Thyroid gland (tissue), 4 donors: ENCODE measurements at regions not wholly inside any gene's neighbourhood (a gene's known extent, or its start where the extent isn't known, plus 50 kb on each side); places are given as distances from the start of the nearest gene placed in this dataset.
"Not testable (repeated sequence)": the region's sequence is repeated elsewhere in the genome, so short reads cannot be mapped to it uniquely, and the experiment has no call there.

Experiments used
- DNase-seq, 2 donors: peaks; one replicate each; pipeline ENCODE4 v3.0.0-alpha.2; 2019
- H3K27ac ChIP-seq, 3 donors: fragments of 200-600 bp; sonication (generic); 1 replicate in 2 of 3; 2 replicates in 1 of 3; pipeline ENCODE4 v1.5.1; 2016 to 2019; ENCODE audit warnings: mild to moderate bottlenecking in 1 of 3, moderate library complexity in 1 of 3
- H3K27me3 ChIP-seq: fragments of 200-600 bp; sonication (generic); one replicate; pipeline ENCODE4 v1.5.1; 2019
- H3K36me3 ChIP-seq, 2 donors: fragments of 200-600 bp; sonication (generic); one replicate each; pipeline ENCODE4 v1.5.1; 2016 to 2019
- H3K4me1 ChIP-seq, 2 donors: fragments of 200-600 bp; sonication (generic); one replicate each; pipeline ENCODE4 v1.5.1; 2017 to 2019
- H3K4me3 ChIP-seq, 3 donors: fragments of 200-600 bp; sonication (generic); replicated peaks in 1 of 3; 1 replicate in 2 of 3; 2 replicates in 1 of 3; pipeline ENCODE4 v1.5.1; 2016; ENCODE audit warnings: mild to moderate bottlenecking in 1 of 3
- H3K9me3 ChIP-seq: fragments of 200-600 bp; sonication (generic); one replicate; pipeline ENCODE4 v1.5.1; 2017
- CTCF ChIP-seq, 6 experiments: fragments of 200-600 bp in 3 of 6; fragments of 450-650 bp in 3 of 6; sonication (generic) in 3 of 6; IDR thresholded peaks; one replicate each; pipeline ENCODE4 v1.5.1; 2016 to 2019; ENCODE audit warnings: antibody characterized with exemption in 6 of 6, mild to moderate bottlenecking in 2 of 6, inconsistent platforms in 1 of 6, moderate library complexity in 1 of 6
- POLR2A ChIP-seq, 2 donors: fragments of 450-650 bp; IDR thresholded peaks; one replicate each; pipeline ENCODE4 v1.6.1; 2017; ENCODE audit warnings: antibody characterized with exemption in 2 of 2, mild to moderate bottlenecking in 2 of 2, moderate library complexity in 1 of 2
- WGBS, 2 donors: methylation state at CpG; one replicate each; pipeline ENCODE4 v1.1.5; 2017; 5-methylcytosine and 5-hydroxymethylcytosine counted together
- intact Hi-C: fragments of 100-400 bp; cut with DNase I; formaldehyde crosslinking; loops from one replicate; pipeline ENCODE4 v1.15.1; 2023

GRCh38 chr7:65216469-65216868 is 157.2 kb upstream of the ZNF92 start:
- Histone ChIP-seq H3K4me3 (no peak overlapping the region), H3K4me1 (no peaks in the 10 kb centered on the region), H3K27ac (no peak overlapping the region), H3K36me3 (no peaks in the 10 kb centered on the region), H3K9me3 (no peaks in the 10 kb centered on the region), H3K27me3 (no peaks in the 10 kb centered on the region)
- WGBS, 2 donors, result 11 to 15% methylated on average over 8 of the region's 8 CpGs
- intact Hi-C loops, result loop anchor here (5.0 kb wide), 1 partner anchor 264 kb away; no protein-coding TSS in a partner anchor
- peak; percentile 74 to 81 for DNase-seq
- TF ChIP-seq POLR2A (IDR thresholded peaks at IDR 0.05) (no peak), CTCF (IDR thresholded peaks at IDR 0.05) (peak; percentile 43 to 89 (median 60))

- 50 to 62% methylated on average over 1 of the region's 1 CpG for WGBS, 2 donors
- H3K4me1 ChIP-seq, result not testable (repeated sequence)
These were observed 160.4 kb upstream of the ZNF92 start for GRCh38 chr7:65213260-65213659.

GRCh38 chr7:65199221-65199620 is 174.4 kb upstream of the ZNF92 start:
- 100% methylated on average over 1 of the region's 1 CpG; no CpG with 5 or more reads in 1 of the 2 donors for WGBS, 2 donors
- H3K4me1 ChIP-seq, H3K27ac ChIP-seq, DNase-seq, intact Hi-C loops, H3K4me3 ChIP-seq, H3K27me3 ChIP-seq, H3K36me3 ChIP-seq, H3K9me3 ChIP-seq: not testable (repeated sequence)

More at GRCh38 chr7:65213260-65213659, 160.4 kb upstream of the ZNF92 start:
- H3K4me3 ChIP-seq, intact Hi-C loops, H3K27ac ChIP-seq, DNase-seq, H3K27me3 ChIP-seq, H3K36me3 ChIP-seq, H3K9me3 ChIP-seq: not testable (repeated sequence)

GRCh38 chr7:65193334-65194058 is 180.2 kb upstream of the ZNF92 start:
- DNase-seq, H3K27me3 ChIP-seq, H3K4me1 ChIP-seq, H3K9me3 ChIP-seq, H3K36me3 ChIP-seq, H3K4me3 ChIP-seq, intact Hi-C loops, H3K27ac ChIP-seq: not testable (repeated sequence)
- 53 to 62% methylated on average over 4 of the region's 8 CpGs for WGBS, 2 donors

- intact Hi-C loops, H3K27me3 ChIP-seq, H3K27ac ChIP-seq, H3K36me3 ChIP-seq, H3K9me3 ChIP-seq, DNase-seq, H3K4me3 ChIP-seq, H3K4me1 ChIP-seq: not testable (repeated sequence)
- WGBS, 2 donors, result 64 to 76% methylated on average over 5 of the region's 5 CpGs
These were observed 170.6 kb upstream of the ERV3-1 start for GRCh38 chr7:65177041-65177440.

GRCh38 chr7:65150105-65150504 is 143.6 kb upstream of the ERV3-1 start:
- DNase-seq, H3K9me3 ChIP-seq, H3K36me3 ChIP-seq, H3K4me3 ChIP-seq, H3K4me1 ChIP-seq, intact Hi-C loops, H3K27me3 ChIP-seq, H3K27ac ChIP-seq: not testable (repeated sequence)
- no CpG with 5 or more reads among the region's 3 CpGs for WGBS, 2 donors

- H3K4me3 ChIP-seq, intact Hi-C loops: not testable (repeated sequence)
These were observed 139.8 kb upstream of the ERV3-1 start for GRCh38 chr7:65146118-65146914.

GRCh38 chr7:65145710-65146109 is 139.2 kb upstream of the ERV3-1 start:
- DNase-seq, H3K4me1 ChIP-seq, H3K36me3 ChIP-seq, H3K4me3 ChIP-seq, intact Hi-C loops, H3K27ac ChIP-seq, H3K9me3 ChIP-seq, H3K27me3 ChIP-seq: not testable (repeated sequence)

More at GRCh38 chr7:65146118-65146914, 139.8 kb upstream of the ERV3-1 start:
- H3K9me3 ChIP-seq, H3K36me3 ChIP-seq, H3K27ac ChIP-seq, H3K4me1 ChIP-seq, DNase-seq, H3K27me3 ChIP-seq: not testable (repeated sequence)
- WGBS, 2 donors, result 89 to 94% methylated on average over 2 of the region's 2 CpGs

GRCh38 chr7:65145008-65145407 is 138.5 kb upstream of the ERV3-1 start:
- H3K9me3 ChIP-seq, H3K4me1 ChIP-seq, H3K27me3 ChIP-seq, H3K4me3 ChIP-seq, H3K27ac ChIP-seq, H3K36me3 ChIP-seq, intact Hi-C loops, DNase-seq: not testable (repeated sequence)
- 51 to 84% methylated on average over 1 of the region's 1 CpG for WGBS, 2 donors

- H3K36me3 ChIP-seq, intact Hi-C loops, H3K4me1 ChIP-seq, H3K27me3 ChIP-seq, DNase-seq, H3K9me3 ChIP-seq, H3K27ac ChIP-seq, H3K4me3 ChIP-seq: not testable (repeated sequence)
- 91 to 92% methylated on average over 2 of the region's 2 CpGs for WGBS, 2 donors
These were observed 138.1 kb upstream of the ERV3-1 start for GRCh38 chr7:65144557-65144956.

- intact Hi-C loops, H3K27ac ChIP-seq, H3K4me3 ChIP-seq, DNase-seq, H3K36me3 ChIP-seq, H3K4me1 ChIP-seq, H3K27me3 ChIP-seq, H3K9me3 ChIP-seq: not testable (repeated sequence)
- WGBS, 2 donors, result 71 to 78% methylated on average over 2 of the region's 2 CpGs
These were observed 137.6 kb upstream of the ERV3-1 start for GRCh38 chr7:65144119-65144518.

GRCh38 chr7:65141894-65142293 is 135.4 kb upstream of the ERV3-1 start:
- WGBS, 2 donors, result 79 to 83% methylated on average over 1 to 4 of the region's 6 CpGs
- H3K36me3 ChIP-seq, H3K9me3 ChIP-seq, DNase-seq, H3K27ac ChIP-seq, H3K4me3 ChIP-seq, H3K27me3 ChIP-seq, H3K4me1 ChIP-seq, intact Hi-C loops: not testable (repeated sequence)
